SH-SY5Y (cell line): ENCODE measurements at regions not wholly inside any gene's neighbourhood (a gene's known extent, or its start where the extent isn't known, plus 50 kb on each side); places are given as distances from the start of the nearest gene placed in this dataset.

Source experiments
- GATA2 ChIP-seq: IDR thresholded peaks from 2 replicates; pipeline ENCODE4 v1.6.1; 2011; ENCODE audit warnings: mild to moderate bottlenecking, low read depth, low read length
- GATA3 ChIP-seq: IDR thresholded peaks from 2 replicates; pipeline ENCODE4 v1.6.1; 2011; ENCODE audit warnings: low read depth, mild to moderate bottlenecking, low read length, moderate library complexity

DNA sequence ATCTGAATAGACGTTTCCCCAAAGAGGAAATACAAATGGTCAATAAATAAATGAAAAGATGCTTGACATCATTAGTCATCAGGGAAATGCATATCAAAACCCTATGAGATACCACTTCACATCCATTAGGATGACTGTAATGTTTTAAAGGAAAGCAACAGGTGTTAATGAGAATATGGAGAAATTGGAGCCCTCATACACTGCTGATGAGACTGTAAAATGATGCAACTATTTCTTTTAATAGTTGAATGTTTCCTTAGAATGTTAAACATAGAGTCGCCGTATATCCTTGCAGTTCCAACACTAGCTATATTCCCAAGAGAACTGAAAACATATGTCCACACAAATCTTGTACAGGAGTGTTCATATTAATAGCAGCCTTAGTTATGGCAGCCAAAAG, 133.2 kb downstream of the SLC38A4 start:
- TF ChIP-seq GATA3 (no peak), GATA2 (no peak)
